ENCODE measurements at regions not wholly inside any gene's neighbourhood (a gene's known extent, or its start where the extent isn't known, plus 50 kb on each side); places are given as distances from the start of the nearest gene placed in this dataset.

DNA sequence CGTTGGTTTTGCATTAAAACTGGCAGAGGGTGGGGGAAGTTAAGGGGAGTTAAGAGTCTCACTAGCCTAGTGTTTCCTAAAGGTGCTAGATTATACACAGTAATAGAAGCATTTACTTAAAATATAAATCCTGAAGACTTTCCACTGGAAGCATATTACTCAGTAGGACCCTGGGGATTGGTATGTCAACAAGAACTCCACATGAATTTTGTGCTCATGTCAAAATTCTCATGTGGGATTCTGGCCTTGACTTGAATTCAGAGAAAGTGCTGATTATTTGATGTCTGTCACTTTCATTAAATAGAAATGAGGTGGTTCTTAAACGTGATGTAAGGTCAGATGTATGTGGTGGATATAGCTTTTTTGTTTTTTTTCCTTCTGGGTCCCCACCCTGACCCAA lies 997.2 kb downstream of the TUSC7 start:
- DNase-seq (ENCODE audit: low read depth in 2 of 2) = no peak

DNA sequence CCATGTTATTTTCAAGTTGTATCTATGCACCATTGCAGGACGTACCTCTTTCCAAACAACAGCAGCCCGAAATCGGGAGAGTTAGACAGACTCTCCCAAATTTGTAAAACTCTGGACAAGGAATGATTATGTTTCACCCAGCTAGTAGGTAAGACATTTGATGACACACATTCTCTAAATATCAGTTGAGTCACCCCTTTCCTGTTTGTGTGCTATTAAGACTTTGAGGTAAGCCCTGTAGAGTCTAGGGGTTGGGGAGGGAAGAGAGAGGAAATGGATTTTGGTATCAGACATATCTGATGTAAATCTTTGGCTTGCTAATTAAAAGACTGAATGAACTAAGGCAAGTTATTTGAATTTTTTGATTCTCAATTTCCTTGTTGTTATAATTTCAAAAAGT lies 999.0 kb downstream of the TUSC7 start:
- DNase-seq (ENCODE audit: low read depth in 2 of 2) = no peak

DNA sequence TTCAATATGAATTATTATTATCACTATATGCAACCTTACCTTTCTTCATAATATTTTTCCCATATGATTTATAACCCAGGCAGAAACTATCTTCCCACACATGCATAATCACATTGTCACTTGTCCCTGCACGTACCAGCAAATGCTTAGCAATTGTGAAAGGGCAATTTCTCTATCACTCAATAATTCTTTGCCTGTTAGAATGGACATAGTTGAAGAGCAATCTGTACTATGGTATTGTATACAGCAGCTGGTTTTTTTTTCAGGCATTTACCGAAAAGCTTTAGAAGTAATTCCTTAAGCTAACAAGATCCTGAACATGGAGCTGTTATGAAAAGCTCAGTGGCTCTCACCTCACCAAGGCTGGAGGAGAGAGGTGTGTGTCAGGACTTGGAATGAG lies 999.5 kb downstream of the TUSC7 start:
- no peak for DNase-seq (ENCODE audit: low read depth in 2 of 2)

DNA sequence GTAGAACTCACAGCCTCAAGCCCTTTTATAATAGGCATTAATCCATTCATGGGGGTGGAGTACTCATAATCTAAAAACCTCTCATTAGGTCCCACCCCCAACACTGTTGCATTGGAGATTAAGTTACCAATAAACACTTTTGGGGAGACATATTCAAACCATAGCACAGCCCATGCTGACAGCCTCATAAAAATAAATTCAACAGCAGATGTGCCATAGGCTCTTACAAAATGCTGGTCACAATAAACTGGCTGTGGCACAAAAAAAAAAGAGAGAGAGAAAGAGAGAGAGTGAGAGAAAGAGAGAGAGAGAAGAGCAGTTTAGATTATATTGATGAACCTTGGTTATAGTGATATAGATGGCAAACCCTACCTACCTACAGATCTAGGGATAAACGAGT lies 1000.9 kb downstream of the TUSC7 start:
- DNase-seq (ENCODE audit: low read depth in 2 of 2) = no peak

DNA sequence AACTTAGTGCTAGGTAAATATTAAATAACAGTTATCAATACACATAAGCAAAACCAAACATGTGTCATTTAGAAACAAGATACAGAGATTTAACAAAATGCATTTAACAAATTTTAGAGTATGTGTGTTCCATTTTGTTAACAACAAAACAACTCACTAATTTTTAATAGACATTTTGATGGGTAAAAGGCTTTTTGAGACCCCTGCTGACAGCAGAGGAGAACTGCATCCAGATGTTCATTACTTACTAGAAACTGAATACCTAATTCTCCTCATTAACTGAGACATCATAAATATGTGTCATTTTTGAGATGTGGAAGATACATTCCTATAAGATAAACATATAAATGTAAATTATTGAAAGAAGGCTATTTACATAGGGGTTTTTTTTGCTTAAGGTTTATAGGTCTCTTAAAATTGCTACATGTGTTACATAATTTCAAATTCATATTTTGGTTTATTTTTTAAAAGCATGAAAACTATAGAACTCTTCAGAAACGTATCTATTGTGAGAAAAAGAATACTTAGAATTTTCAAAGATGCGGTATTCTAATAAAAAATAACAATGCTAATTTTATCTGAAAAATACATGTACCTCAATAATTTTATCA lies 1009.8 kb downstream of the TUSC7 start:
- no peak for DNase-seq (ENCODE audit: low read depth in 2 of 2)

- no peak for DNase-seq (ENCODE audit: low read depth in 2 of 2)
These were observed 1012.3 kb downstream of the TUSC7 start for GRCh38 chr3:117721866-117722265.

DNA sequence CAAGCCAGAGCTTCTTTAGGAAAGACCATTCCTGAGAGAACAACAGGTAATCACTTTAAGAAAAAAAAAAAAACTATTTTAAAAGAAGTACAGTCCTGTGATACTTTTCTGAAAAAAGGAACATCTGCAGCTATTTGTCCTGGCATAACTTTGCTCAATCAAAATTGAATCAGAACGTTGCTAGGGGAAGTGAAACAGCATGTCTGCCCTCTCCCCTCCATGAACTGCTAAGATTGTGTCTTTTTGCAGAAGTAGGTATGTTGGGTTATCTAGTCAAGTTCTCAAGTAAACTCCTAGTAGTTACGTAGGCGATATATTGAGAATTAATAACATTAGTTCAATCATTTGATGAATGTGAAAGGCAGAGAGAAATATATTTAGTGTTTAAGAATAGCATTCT lies 1013.3 kb downstream of the TUSC7 start:
- no peak for DNase-seq (ENCODE audit: low read depth in 2 of 2)

DNA sequence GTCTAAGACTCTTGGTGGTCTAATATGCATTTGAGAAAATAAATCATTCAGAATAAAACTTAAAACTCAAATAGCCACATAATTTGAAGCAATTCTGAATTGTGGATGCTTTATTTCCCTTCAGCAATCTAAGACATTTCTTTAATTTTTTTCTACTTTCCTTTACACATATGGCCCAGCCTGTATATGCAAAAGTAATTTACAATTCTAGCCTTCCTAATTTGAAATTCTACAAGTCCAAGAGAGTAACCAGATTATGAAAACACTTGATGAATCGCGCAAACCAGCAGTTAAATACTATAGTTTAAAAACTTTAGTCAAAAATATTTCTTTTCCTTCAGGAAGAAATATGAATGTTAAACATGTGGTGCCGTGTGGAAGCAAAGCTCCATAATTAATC lies 1014.2 kb downstream of the TUSC7 start:
- no peak for DNase-seq (ENCODE audit: low read depth in 2 of 2)

DNA sequence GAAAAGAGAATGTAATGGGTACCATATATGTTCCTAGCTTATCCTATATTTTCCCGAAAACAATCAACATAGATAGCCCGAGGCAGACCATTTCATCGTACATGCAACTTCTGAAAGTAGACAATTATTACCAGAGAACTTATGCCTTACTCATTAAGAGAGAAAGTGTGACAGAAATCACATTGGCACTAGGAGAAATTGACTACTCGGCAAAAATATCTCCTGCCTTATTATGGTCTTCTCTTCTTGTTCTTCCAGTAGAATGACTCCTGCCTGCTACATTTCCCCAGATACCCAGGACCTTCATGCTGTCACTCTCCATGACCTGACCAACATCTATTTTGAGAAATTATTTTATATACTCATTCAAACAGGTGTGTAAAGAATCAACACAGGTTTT lies 1015.7 kb downstream of the TUSC7 start:
- DNase-seq (ENCODE audit: low read depth in 2 of 2) = no peak

DNA sequence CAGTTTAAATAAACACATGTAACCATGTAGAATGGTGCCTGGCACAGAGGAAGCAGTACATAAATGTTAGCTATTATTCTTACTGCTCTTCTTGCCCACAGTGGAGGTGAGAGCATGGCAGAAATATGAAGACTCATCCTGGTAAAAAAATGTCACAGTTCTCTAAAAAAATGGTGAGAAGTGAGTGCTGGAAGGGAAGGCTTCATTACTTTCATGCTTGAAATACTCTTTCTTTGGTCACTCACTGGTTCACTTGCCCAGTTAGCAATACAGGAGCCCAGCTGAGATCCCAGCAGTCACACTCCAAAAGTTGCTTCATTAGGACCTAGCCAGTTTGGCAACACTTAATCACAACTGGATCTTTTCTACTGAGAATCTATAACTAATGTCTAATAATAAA lies 1017.2 kb downstream of the TUSC7 start:
- DNase-seq (ENCODE audit: low read depth in 2 of 2) = no peak

- DNase-seq (ENCODE audit: low read depth in 2 of 2) = no peak
These were observed 1018.6 kb downstream of the TUSC7 start for GRCh38 chr3:117728226-117728625.

DNA sequence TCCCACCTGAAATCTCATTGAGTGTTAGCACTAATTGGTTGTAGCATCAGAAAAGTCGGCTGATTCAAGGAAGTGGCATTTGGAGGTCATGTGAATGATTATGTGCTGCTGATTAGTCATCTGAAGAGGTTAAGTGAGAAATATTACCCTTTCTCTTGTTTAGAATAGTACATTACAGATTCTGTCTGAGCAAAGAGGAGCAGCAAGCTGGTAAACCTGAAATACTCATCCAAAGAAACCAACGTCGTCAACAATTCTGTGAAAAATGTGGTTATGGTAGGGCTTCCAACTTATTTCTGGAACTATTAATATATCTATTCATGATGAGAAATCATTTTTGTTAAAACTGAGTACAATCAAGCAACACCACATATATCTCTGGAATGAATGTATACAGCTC lies 1024.9 kb downstream of the TUSC7 start:
- no peak for DNase-seq (ENCODE audit: low read depth in 2 of 2)

DNA sequence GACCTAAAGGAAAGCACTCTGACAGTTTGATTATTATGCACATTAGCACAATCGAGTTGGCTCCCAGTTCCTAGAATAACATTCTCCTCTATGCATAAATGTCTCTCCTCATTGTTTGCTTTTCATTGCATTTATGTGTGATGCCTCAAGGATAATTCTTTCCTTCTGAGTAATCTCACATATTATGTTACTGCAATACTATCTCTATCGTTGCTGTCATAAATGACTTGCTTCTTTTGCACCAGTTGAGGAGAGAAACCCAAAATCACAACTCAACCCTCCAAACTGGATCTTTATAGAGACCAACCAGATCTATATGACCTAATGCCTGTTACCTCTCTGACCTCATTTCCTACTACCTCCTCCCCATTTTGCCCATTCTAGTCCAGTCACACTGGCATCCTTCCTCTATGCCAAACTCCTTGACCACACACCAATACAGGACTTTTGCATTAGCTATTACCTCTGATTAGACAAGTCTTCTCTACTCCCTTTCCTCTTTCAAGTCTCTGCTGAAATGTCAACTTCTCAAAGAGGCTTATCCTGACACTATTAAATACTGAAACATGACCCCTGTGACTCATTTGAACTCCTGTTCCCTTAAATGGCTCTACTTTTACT lies 1026.0 kb downstream of the TUSC7 start:
- no peak for DNase-seq (ENCODE audit: low read depth in 2 of 2)

GRCh38 chr3:117736846-117737245 lies 1027.3 kb downstream of the TUSC7 start:
- no peak for DNase-seq (ENCODE audit: low read depth in 2 of 2)

GRCh38 chr3:117743993-117744392 lies 1034.4 kb downstream of the TUSC7 start:
- no peak for DNase-seq (ENCODE audit: low read depth in 2 of 2)

- no peak for DNase-seq (ENCODE audit: low read depth in 2 of 2)
These were observed 1035.4 kb downstream of the TUSC7 start for GRCh38 chr3:117744935-117745334.

- no peak for DNase-seq (ENCODE audit: low read depth in 2 of 2)
These were observed 1035.9 kb downstream of the TUSC7 start for GRCh38 chr3:117745516-117745915.

- no peak for DNase-seq (ENCODE audit: low read depth in 2 of 2)
These were observed 1036.5 kb downstream of the TUSC7 start for GRCh38 chr3:117746066-117746465.

DNA sequence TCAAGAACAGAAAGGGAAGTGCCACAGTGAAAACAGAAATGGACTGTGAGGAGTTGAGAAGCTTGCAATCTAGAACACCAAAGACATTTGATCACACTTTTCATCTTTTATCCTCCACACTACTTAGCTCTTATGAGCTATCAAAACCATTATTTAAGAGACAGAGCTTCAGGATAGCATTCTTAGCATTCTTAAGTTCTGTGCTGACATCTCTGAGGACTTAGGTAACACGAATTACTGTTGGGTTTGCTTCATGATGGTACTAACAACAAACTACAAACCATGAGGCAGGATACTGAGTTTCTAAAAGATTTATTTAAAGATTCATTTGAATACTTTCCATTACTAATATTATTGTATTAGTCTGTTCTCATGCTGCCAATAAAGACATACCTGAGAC lies 1038.6 kb downstream of the TUSC7 start:
- DNase-seq (ENCODE audit: low read depth in 2 of 2) = no peak

DNA sequence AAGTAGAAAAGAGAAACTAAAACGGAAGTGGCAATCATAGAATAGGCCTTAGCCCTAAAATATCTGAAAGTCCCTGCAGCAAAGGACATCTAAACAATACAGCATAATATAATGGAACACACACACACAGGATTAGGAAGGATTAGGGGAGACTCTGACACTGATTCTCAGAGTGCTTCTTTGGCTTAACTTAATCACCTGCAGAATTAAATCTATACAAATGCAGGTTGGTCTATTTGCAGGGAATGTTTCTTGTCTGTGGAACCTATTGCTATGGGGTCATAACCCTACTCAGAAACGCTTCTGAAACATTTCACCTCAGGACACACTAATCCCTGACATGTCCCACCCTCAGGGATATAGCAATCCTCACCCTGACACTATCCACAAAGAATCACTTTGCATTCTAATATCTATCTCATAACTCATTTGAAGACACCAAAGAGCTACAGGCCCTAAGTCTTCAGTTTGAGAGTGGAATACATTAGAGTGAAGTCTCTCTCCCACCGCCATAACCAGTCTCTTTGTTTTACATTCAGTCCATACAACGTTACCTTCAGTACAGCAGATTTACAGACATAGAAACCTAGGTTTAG lies 1041.2 kb downstream of the TUSC7 start:
- DNase-seq (ENCODE audit: low read depth in 2 of 2) = no peak

DNA sequence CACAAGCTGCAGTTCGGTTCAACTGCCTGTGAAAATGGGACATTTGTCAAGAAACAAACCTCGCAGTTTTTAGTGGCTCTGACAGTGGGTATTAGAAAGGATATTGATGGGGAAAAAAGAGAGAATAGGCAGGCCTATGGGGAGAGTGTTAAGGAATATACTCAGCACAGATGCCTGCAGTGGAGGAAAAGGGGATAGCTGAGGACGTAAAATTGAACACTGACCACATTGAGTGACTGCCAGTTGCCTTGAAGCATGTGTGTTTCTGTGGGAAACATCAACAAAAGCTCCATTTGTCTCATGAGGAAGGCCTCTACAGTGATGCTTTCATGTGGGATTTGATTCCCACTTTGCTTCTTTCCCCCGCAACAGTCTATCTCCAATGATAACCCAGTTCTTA lies 1042.1 kb downstream of the TUSC7 start:
- DNase-seq (ENCODE audit: low read depth in 2 of 2) = no peak

- no peak for DNase-seq (ENCODE audit: low read depth in 2 of 2)
These were observed 1043.6 kb downstream of the TUSC7 start for GRCh38 chr3:117752984-117753717.

- DNase-seq (ENCODE audit: low read depth in 2 of 2) = no peak
These were observed 1044.5 kb downstream of the TUSC7 start for GRCh38 chr3:117754058-117754457.
